CD8-positive, alpha-beta memory T cell (primary cell): ENCODE measurements at regions not wholly inside any gene's neighbourhood (a gene's known extent, or its start where the extent isn't known, plus 50 kb on each side); places are given as distances from the start of the nearest gene placed in this dataset.
A peak's percentile ranks its signal among the peaks of the same experiment; 100 is the strongest.
"Not testable (repeated sequence)": the region's sequence is repeated elsewhere in the genome, so short reads cannot be mapped to it uniquely, and the experiment has no call there.

Source experiments
- CTCF ChIA-PET: fragments of 350-600 bp; sonication (Branson Sonifier 250); formaldehyde crosslinking; loops from one replicate; lab custom pipeline; 2021; ENCODE audit warnings: antibody characterized with exemption; lab: Charles Lee
- POLR2A ChIA-PET: fragments of 350-600 bp; sonication (Branson Sonifier 250); formaldehyde crosslinking; loops from one replicate; lab custom pipeline; 2021; ENCODE audit warnings: antibody characterized with exemption; lab: Charles Lee
- DNase-seq, 5 donors: peaks; one replicate each; pipeline versions ENCODE4 v3.0.0 to v3.0.0-alpha.2; 2020 to 2022; ENCODE audit warnings: mixed read lengths in 1 of 5
- H3K27ac ChIP-seq: one replicate; pipeline ENCODE4 v1.7.0; 2013; ENCODE audit warnings: low read depth, mild to moderate bottlenecking, low read length, moderate library complexity
- H3K27me3 ChIP-seq: 2 replicates; pipeline ENCODE4 v1.7.0; 2013; ENCODE audit warnings: low read length, mild to moderate bottlenecking; ENCODE audit not compliant: insufficient read depth, poor library complexity, severe bottlenecking
- H3K36me3 ChIP-seq: 2 replicates; pipeline ENCODE4 v1.7.0; 2013; ENCODE audit warnings: mild to moderate bottlenecking, low read length, moderate library complexity; ENCODE audit not compliant: insufficient read depth
- H3K4me1 ChIP-seq: 2 replicates; pipeline ENCODE4 v1.7.0; 2013; ENCODE audit warnings: mild to moderate bottlenecking, low read length, moderate library complexity; ENCODE audit not compliant: insufficient read depth
- H3K4me3 ChIP-seq: 2 replicates; pipeline ENCODE4 v1.7.0; 2013; ENCODE audit warnings: mild to moderate bottlenecking, low read length
- H3K9me3 ChIP-seq: 2 replicates; pipeline ENCODE4 v1.7.0; 2013; ENCODE audit warnings: mild to moderate bottlenecking, low read length
- H3K27ac Mint-ChIP-seq, 8 donors: one replicate each; pipeline ENCODE4 v1.8.0; 2020 to 2021; ENCODE audit warnings: mixed read lengths in 8 of 8, mild to moderate bottlenecking in 6 of 8, inconsistent platforms in 3 of 8, moderate library complexity in 3 of 8
- H3K27me3 Mint-ChIP-seq, 2 donors: one replicate each; pipeline ENCODE4 v1.8.0; 2020 to 2021; ENCODE audit warnings: mixed read lengths in 2 of 2, mild to moderate bottlenecking in 1 of 2, moderate library complexity in 1 of 2
- H3K36me3 Mint-ChIP-seq, 3 donors: one replicate each; pipeline ENCODE4 v1.8.0; 2020 to 2021; ENCODE audit warnings: mixed read lengths in 3 of 3, inconsistent platforms in 1 of 3, mild to moderate bottlenecking in 1 of 3
- H3K4me1 Mint-ChIP-seq, 3 donors: one replicate each; pipeline ENCODE4 v1.8.0; 2020 to 2021; ENCODE audit warnings: mixed read lengths in 3 of 3, inconsistent platforms in 1 of 3, mild to moderate bottlenecking in 1 of 3
- H3K4me3 Mint-ChIP-seq, 7 donors: one replicate each; pipeline ENCODE4 v1.8.0; 2020 to 2021; ENCODE audit warnings: mixed read lengths in 7 of 7, mild to moderate bottlenecking in 6 of 7, moderate library complexity in 4 of 7, inconsistent platforms in 2 of 7
- H3K9me3 Mint-ChIP-seq, 5 donors: one replicate each; pipeline ENCODE4 v1.8.0; 2020 to 2022; ENCODE audit warnings: mixed read lengths in 5 of 5, mild to moderate bottlenecking in 3 of 5, moderate library complexity in 2 of 5, inconsistent platforms in 1 of 5

GRCh38 chr14:101631199-101631598 lies 69.9 kb downstream of the DIO3 start:
- H3K36me3 ChIP-seq, result no peaks in the 10 kb centered on the region
- POLR2A ChIA-PET, result no interaction called here
- no peaks in the 10 kb centered on the region for H3K9me3 Mint-ChIP-seq
- no peak overlapping the region for H3K4me3 Mint-ChIP-seq
- no peak for DNase-seq
- CTCF ChIA-PET, result no interaction called here
- no peaks in the 10 kb centered on the region for H3K27me3 ChIP-seq
- H3K4me1 Mint-ChIP-seq, result peaks cover 4 to 13% (median 5%) of the 10 kb centered on the region in 3 donors
- no peak overlapping the region for H3K4me3 ChIP-seq
- H3K4me1 ChIP-seq, result peaks cover 10% of the 10 kb centered on the region
- H3K27ac ChIP-seq, result no peak overlapping the region
- no peaks in the 10 kb centered on the region for H3K36me3 Mint-ChIP-seq
- peaks cover 17 to 29% of the 10 kb centered on the region in 2 donors for H3K27me3 Mint-ChIP-seq
- H3K27ac Mint-ChIP-seq, result peak overlapping the region in 1 of 8 donors; percentile 6
- no peaks in the 10 kb centered on the region for H3K9me3 ChIP-seq

- DNase-seq, H3K27me3 ChIP-seq, H3K36me3 Mint-ChIP-seq, CTCF ChIA-PET, H3K9me3 Mint-ChIP-seq, H3K36me3 ChIP-seq, H3K27ac ChIP-seq, H3K4me3 ChIP-seq, POLR2A ChIA-PET, H3K9me3 ChIP-seq, H3K4me3 Mint-ChIP-seq: not testable (repeated sequence)
- peaks cover 10% of the 10 kb centered on the region for H3K4me1 ChIP-seq
- Mint-ChIP-seq H3K27ac (peak overlapping the region in 1 of 8 donors; percentile 43), H3K4me1 (peaks cover 4 to 18% (median 9%) of the 10 kb centered on the region in 3 donors), H3K27me3 (peaks cover 15 to 33% of the 10 kb centered on the region in 2 donors)
Observed at GRCh38 chr14:101631970-101632369, 70.7 kb downstream of the DIO3 start.

- Histone ChIP-seq H3K36me3 (no peaks in the 10 kb centered on the region), H3K27me3 (no peaks in the 10 kb centered on the region), H3K27ac (no peak overlapping the region), H3K4me1 (peaks cover 10% of the 10 kb centered on the region), H3K9me3 (no peaks in the 10 kb centered on the region), H3K4me3 (no peak overlapping the region)
- no peak for DNase-seq
- Mint-ChIP-seq H3K9me3 (no peaks in the 10 kb centered on the region), H3K4me3 (no peak overlapping the region), H3K36me3 (no peaks in the 10 kb centered on the region), H3K27ac (no peak overlapping the region), H3K27me3 (peaks cover 15 to 37% of the 10 kb centered on the region in 2 donors), H3K4me1 (peaks cover 4 to 18% (median 9%) of the 10 kb centered on the region in 3 donors)
- POLR2A ChIA-PET, result no interaction called here
- CTCF ChIA-PET, result no interaction called here
Observed at GRCh38 chr14:101632520-101632919, 71.2 kb downstream of the DIO3 start.

- peaks cover under 1 to 13% (median 9%) of the 10 kb centered on the region in 3 donors for H3K4me1 Mint-ChIP-seq
Observed at GRCh38 chr14:101633276-101633675, 72.0 kb downstream of the DIO3 start.

GRCh38 chr14:101634202-101634849 lies 73.0 kb downstream of the DIO3 start:
- Mint-ChIP-seq H3K36me3 (no peaks in the 10 kb centered on the region), H3K9me3 (no peaks in the 10 kb centered on the region), H3K4me3 (no peak overlapping the region), H3K27ac (peak overlapping the region in 1 of 8 donors; percentile 17), H3K4me1 (peaks cover 0 to 9% (median 9%) of the 10 kb centered on the region in 3 donors), H3K27me3 (peaks cover 20 to 43% of the 10 kb centered on the region in 2 donors)
- H3K27ac ChIP-seq, result no peak overlapping the region
- POLR2A ChIA-PET, result no interaction called here
- no peaks in the 10 kb centered on the region for H3K36me3 ChIP-seq
- no peak overlapping the region for H3K4me3 ChIP-seq
- no peaks in the 10 kb centered on the region for H3K9me3 ChIP-seq
- CTCF ChIA-PET, result no interaction called here
- DNase-seq, result no peak
- no peaks in the 10 kb centered on the region for H3K4me1 ChIP-seq
- no peaks in the 10 kb centered on the region for H3K27me3 ChIP-seq

More at GRCh38 chr14:101633276-101633675, 72.0 kb downstream of the DIO3 start:
- ChIA-PET POLR2A (no interaction called here), CTCF (no interaction called here)
- no peaks in the 10 kb centered on the region for H3K9me3 Mint-ChIP-seq
- Histone ChIP-seq H3K4me3 (no peak overlapping the region), H3K27me3 (no peaks in the 10 kb centered on the region), H3K27ac (no peak overlapping the region), H3K36me3 (no peaks in the 10 kb centered on the region), H3K4me1 (peaks cover 6% of the 10 kb centered on the region), H3K9me3 (no peaks in the 10 kb centered on the region)
- no peak overlapping the region for H3K4me3 Mint-ChIP-seq
- peaks cover 18 to 33% of the 10 kb centered on the region in 2 donors for H3K27me3 Mint-ChIP-seq
- DNase-seq, result no peak
- H3K36me3 Mint-ChIP-seq, result no peaks in the 10 kb centered on the region
- no peak overlapping the region for H3K27ac Mint-ChIP-seq

- no peaks in the 10 kb centered on the region for H3K4me1 ChIP-seq
- Mint-ChIP-seq H3K27ac (no peak overlapping the region), H3K36me3 (no peaks in the 10 kb centered on the region), H3K4me1 (peaks cover 0 to 9% (median 9%) of the 10 kb centered on the region in 3 donors), H3K9me3 (no peaks in the 10 kb centered on the region), H3K4me3 (no peak overlapping the region), H3K27me3 (peaks cover 20 to 47% of the 10 kb centered on the region in 2 donors)
- no peak overlapping the region for H3K4me3 ChIP-seq
- ChIA-PET CTCF (interaction anchor here (1.5 kb wide), 1 partner anchor 7 kb away, joined by 5 read pairs; no protein-coding TSS in a partner anchor), POLR2A (no interaction called here)
- no peak for DNase-seq
- H3K9me3 ChIP-seq, result no peaks in the 10 kb centered on the region
- H3K27me3 ChIP-seq, result no peaks in the 10 kb centered on the region
- H3K27ac ChIP-seq, result no peak overlapping the region
- no peaks in the 10 kb centered on the region for H3K36me3 ChIP-seq
Observed at GRCh38 chr14:101634850-101635748, 73.8 kb downstream of the DIO3 start.

- Histone ChIP-seq H3K36me3 (no peaks in the 10 kb centered on the region), H3K4me1 (no peaks in the 10 kb centered on the region), H3K4me3 (no peak overlapping the region), H3K27me3 (no peaks in the 10 kb centered on the region), H3K27ac (no peak overlapping the region), H3K9me3 (no peaks in the 10 kb centered on the region)
- Mint-ChIP-seq H3K36me3 (no peaks in the 10 kb centered on the region), H3K4me1 (peaks cover 0 to 9% (median 9%) of the 10 kb centered on the region in 3 donors), H3K27ac (no peak overlapping the region), H3K27me3 (peaks cover 20 to 52% of the 10 kb centered on the region in 2 donors), H3K4me3 (no peak overlapping the region), H3K9me3 (no peaks in the 10 kb centered on the region)
- no peak for DNase-seq
- CTCF ChIA-PET, result interaction anchor here (1.5 kb wide), 1 partner anchor 8 kb away, joined by 5 read pairs; no protein-coding TSS in a partner anchor
- POLR2A ChIA-PET, result no interaction called here
Observed at GRCh38 chr14:101635749-101636560, 74.7 kb downstream of the DIO3 start.
